Motor neuron (in vitro differentiated cells): ENCODE measurements at regions not wholly inside any gene's neighbourhood (a gene's known extent, or its start where the extent isn't known, plus 50 kb on each side); places are given as distances from the start of the nearest gene placed in this dataset.

ENCODE experiments used
- ATAC-seq, 8 experiments: fragments of 200-7000 bp; cut with Tn5 transposase; replicated peaks in 6 of 8; 2 replicates each; pipeline ENCODE4 v1.8.0; 2021; ENCODE audit warnings: mild to moderate bottlenecking in 8 of 8, moderate library complexity in 8 of 8
- H3K27ac ChIP-seq, 2 donors: fragments of 250-450 bp; sonication (Bioruptor Pico); 2 replicates each; pipeline ENCODE4 v1.9.0; 2021; ENCODE audit warnings: antibody characterized with exemption in 2 of 2, mild to moderate bottlenecking in 2 of 2, moderate library complexity in 1 of 2
- H3K4me1 ChIP-seq, 2 donors: fragments of 250-450 bp; sonication (Bioruptor Pico); replicated peaks in 1 of 2; 2 replicates each; pipeline ENCODE4 v1.6.1; 2021; ENCODE audit warnings: antibody characterized with exemption in 2 of 2, mild to moderate bottlenecking in 2 of 2, moderate library complexity in 1 of 2
- H3K4me3 ChIP-seq, 5 donors: fragments of 250-450 bp; sonication (Bioruptor Pico); 2 replicates each; pipeline ENCODE4 v1.9.0; 2021; ENCODE audit warnings: antibody characterized with exemption in 5 of 5, mild to moderate bottlenecking in 5 of 5, moderate library complexity in 4 of 5
- WGBS, 10 experiments: fragments of 450-650 bp; shearing (Covaris generic); methylation state at CpG; one replicate each; pipeline ENCODE4 v1.0.0; 2022; 5-methylcytosine and 5-hydroxymethylcytosine counted together
- in situ Hi-C, 9 experiments: fragments of 400-800 bp; cut with MboI; loops; one replicate each; pipeline ENCODE4 v1.15.0; 2021; ENCODE audit warnings: low sequenced_read_pairs in 9 of 9, low pct_unique_long_range_greater_than_20kb in 2 of 9; ENCODE audit not compliant: unreplicated experiment in 9 of 9

- Histone ChIP-seq H3K4me1 (no peaks in the 10 kb centered on the region), H3K27ac (no peak overlapping the region), H3K4me3 (no peak overlapping the region)
- in situ Hi-C loops: loop anchor here in 1 of 9 experiments (25.0 kb wide), 1 partner anchor 285 kb away; no protein-coding TSS in a partner anchor
- no peak for ATAC-seq
- WGBS, 10 experiments: 36 to 100% (median 74%) methylated on average over 1 to 2 of the region's 2 CpGs; no CpG with 5 or more reads in 2 of the 10 experiments
Observed at GRCh38 chr7:136697271-136697670, 171.2 kb upstream of the CHRM2 start.

GRCh38 chr7:136693166-136694119 is 175.0 kb upstream of the CHRM2 start:
- H3K4me1 ChIP-seq: no peaks in the 10 kb centered on the region
- WGBS, 10 experiments: 0 to 100% (median 63%) methylated on average over 1 to 4 of the region's 4 CpGs
- in situ Hi-C loops: loop anchor here in 1 of 9 experiments (25.0 kb wide), 1 partner anchor 281 kb away; no protein-coding TSS in a partner anchor

GRCh38 chr7:136692221-136692620 is 176.2 kb upstream of the CHRM2 start:
- Histone ChIP-seq H3K4me3 (no peak overlapping the region), H3K4me1 (no peaks in the 10 kb centered on the region), H3K27ac (no peak overlapping the region)
- WGBS, 10 experiments: 0 to 82% (median 74%) methylated on average over 1 to 3 of the region's 3 CpGs; no CpG with 5 or more reads in 5 of the 10 experiments
- in situ Hi-C loops: loop anchor here in 1 of 9 experiments (25.0 kb wide), 1 partner anchor 280 kb away; no protein-coding TSS in a partner anchor
- ATAC-seq: no peak

More at GRCh38 chr7:136693166-136694119, 175.0 kb upstream of the CHRM2 start:
- Histone ChIP-seq H3K4me3 (no peak overlapping the region), H3K27ac (no peak overlapping the region)
- ATAC-seq: no peak

GRCh38 chr7:136688601-136689000 is 179.9 kb upstream of the CHRM2 start:
- H3K4me1 ChIP-seq: peaks cover 0 to 5% of the 10 kb centered on the region in 2 donors
- 0 to 100% (median 66%) methylated on average over 1 to 2 of the region's 2 CpGs for whole genome bisulfite sequencing, 10 experiments
- no peak overlapping the region for H3K4me3 ChIP-seq
- ATAC-seq: no peak
- no peak overlapping the region for H3K27ac ChIP-seq
- in situ Hi-C loops: loop anchor here in 1 of 9 experiments (25.0 kb wide), 1 partner anchor 276 kb away; no protein-coding TSS in a partner anchor

GRCh38 chr7:136687693-136688322 is 180.6 kb upstream of the CHRM2 start:
- Histone ChIP-seq H3K4me1 (peaks cover 0 to 5% of the 10 kb centered on the region in 2 donors), H3K4me3 (no peak overlapping the region), H3K27ac (no peak overlapping the region)
- ATAC-seq: peak in 3 of 8 experiments; percentile 51 to 59 (median 57)
- 0 to 90% (median 60%) methylated on average over 1 to 2 of the region's 2 CpGs; no CpG with 5 or more reads in 1 of the 10 experiments for WGBS, 10 experiments
- in situ Hi-C loops: loop anchor here in 1 of 9 experiments (25.0 kb wide), 1 partner anchor 276 kb away; no protein-coding TSS in a partner anchor

GRCh38 chr7:136685501-136686173 is 182.8 kb upstream of the CHRM2 start:
- H3K27ac ChIP-seq: no peak overlapping the region
- H3K4me1 ChIP-seq: peaks cover 0 to 5% of the 10 kb centered on the region in 2 donors
- in situ Hi-C loops: loop anchor here in 1 of 9 experiments (25.0 kb wide), 1 partner anchor 273 kb away; no protein-coding TSS in a partner anchor
- peak in 5 of 8 experiments; percentile 52 to 84 (median 61) for ATAC-seq
- no peak overlapping the region for H3K4me3 ChIP-seq
- WGBS, 10 experiments: 8 to 75% (median 66%) methylated on average over 1 to 7 of the region's 7 CpGs; no CpG with 5 or more reads in 3 of the 10 experiments

GRCh38 chr7:136677471-136678365 is 190.7 kb upstream of the CHRM2 start:
- no peak overlapping the region for H3K27ac ChIP-seq
- whole genome bisulfite sequencing, 10 experiments: 0 to 90% (median 34%) methylated on average over 1 to 7 of the region's 9 CpGs; no CpG with 5 or more reads in 1 of the 10 experiments
- peak in 3 of 8 experiments; percentile 98 to 100 (median 99) for ATAC-seq
- in situ Hi-C loops: loop anchor here in 1 of 9 experiments (25.0 kb wide), 1 partner anchor 265 kb away; no protein-coding TSS in a partner anchor
- H3K4me1 ChIP-seq: no peaks in the 10 kb centered on the region
- no peak overlapping the region for H3K4me3 ChIP-seq

- Histone ChIP-seq H3K4me1 (no peaks in the 10 kb centered on the region), H3K4me3 (no peak overlapping the region), H3K27ac (no peak overlapping the region)
- in situ Hi-C loops: no loop called here
- WGBS, 10 experiments: 0 to 80% (median 28%) methylated on average over 1 of the region's 1 CpG; no CpG with 5 or more reads in 2 of the 10 experiments
- no peak for ATAC-seq
Observed at GRCh38 chr7:136667584-136667983, 200.9 kb upstream of the CHRM2 start.

GRCh38 chr7:136665878-136666509 is 202.5 kb upstream of the CHRM2 start:
- ATAC-seq: no peak
- WGBS, 10 experiments: 0 to 100% (median 68%) methylated on average over 1 to 5 of the region's 5 CpGs
- Histone ChIP-seq H3K4me1 (no peaks in the 10 kb centered on the region), H3K27ac (no peak overlapping the region), H3K4me3 (no peak overlapping the region)
- in situ Hi-C loops: no loop called here

- in situ Hi-C loops: no loop called here
- no peak overlapping the region for H3K27ac ChIP-seq
- no peak overlapping the region for H3K4me3 ChIP-seq
- 0 to 100% (median 62%) methylated on average over 1 of the region's 1 CpG; no CpG with 5 or more reads in 1 of the 10 experiments for WGBS, 10 experiments
- H3K4me1 ChIP-seq: no peaks in the 10 kb centered on the region
- no peak for ATAC-seq
Observed at GRCh38 chr7:136664537-136664936, 203.9 kb upstream of the CHRM2 start.

- ATAC-seq: peak in 2 of 8 experiments; percentile 36 to 55
- in situ Hi-C loops: no loop called here
- Histone ChIP-seq H3K4me1 (peaks cover 0 to 7% of the 10 kb centered on the region in 2 donors), H3K27ac (no peak overlapping the region), H3K4me3 (no peak overlapping the region)
- WGBS, 10 experiments: 0 to 82% (median 37%) methylated on average over 1 to 2 of the region's 2 CpGs; no CpG with 5 or more reads in 2 of the 10 experiments
Observed at GRCh38 chr7:136657482-136657921, 210.9 kb upstream of the CHRM2 start.
